A549 (cell line): ENCODE measurements at regions not wholly inside any gene's neighbourhood (a gene's known extent, or its start where the extent isn't known, plus 50 kb on each side); places are given as distances from the start of the nearest gene placed in this dataset.

Experiments
- ATAC-seq, 2 experiments: fragments of 200-7000 bp in 1 of 2; fragments of >200 bp in 1 of 2; cut with Nextera tagmentation in 1 of 2; cut with Tn5 transposase in 1 of 2; 3 replicates each; pipeline versions ENCODE4 v1.8.0 to v1.9.1; 2018 to 2020; ENCODE audit warnings: mild to moderate bottlenecking in 1 of 2, moderate library complexity in 1 of 2
- CTCF ChIA-PET: fragments of 300-600 bp; sonication (Branson Sonifier 250); formaldehyde crosslinking; extraction: SDS; loops from one replicate; lab custom pipeline; 2021; ENCODE audit warnings: antibody characterized with exemption, inconsistent platforms; lab: Yijun Ruan, JAX
- POLR2A ChIA-PET: fragments of 350-600 bp; formaldehyde crosslinking; extraction: SDS; loops from one replicate; lab custom pipeline; 2021; ENCODE audit warnings: antibody characterized with exemption, inconsistent platforms; lab: Yijun Ruan, JAX
- DNase-seq, 2 experiments: peaks; one replicate each; pipeline versions ENCODE4 v3.0.0 to v3.0.0-alpha.2; 2011 to 2016; ENCODE audit warnings: low read depth in 1 of 2, low spot score in 1 of 2
- FAIRE-seq: peaks from 2 replicates; lab custom pipeline; 2011; peaks lifted over from hg19 to GRCh38; lab: Jason Lieb, UNC
- H3K27ac ChIP-seq, 2 experiments: fragments of >200 bp; sonication (Bioruptor Twin); formaldehyde crosslinking; 3 replicates each; pipeline ENCODE4 v1.5.1; 2016 to 2017
- H3K4me1 ChIP-seq: fragments of >200 bp; sonication (Bioruptor Twin); formaldehyde crosslinking; 3 replicates; pipeline ENCODE4 v1.6.1; 2016
- H3K4me2 ChIP-seq: fragments of >200 bp; sonication (Bioruptor Twin); formaldehyde crosslinking; 3 replicates; pipeline ENCODE4 v1.6.1; 2016
- H3K4me3 ChIP-seq: fragments of >200 bp; sonication (Bioruptor Twin); formaldehyde crosslinking; 3 replicates; pipeline ENCODE4 v1.5.1; 2016
- H3K9me3 ChIP-seq: fragments of >200 bp; sonication (Bioruptor Twin); formaldehyde crosslinking; 3 replicates; pipeline ENCODE4 v1.6.1; 2016
- BCL3 ChIP-seq: fragments of >200 bp; sonication (Bioruptor Twin); formaldehyde crosslinking; IDR thresholded peaks from 3 replicates; pipeline ENCODE4 v1.6.1; 2016
- BHLHE40 ChIP-seq: IDR thresholded peaks from 2 replicates; pipeline ENCODE4 v1.6.1; 2012; ENCODE audit warnings: low read depth, low read length, inconsistent platforms
- CBX8 ChIP-seq: fragments of 200-600 bp; sonication (generic); IDR thresholded peaks from 2 replicates; pipeline ENCODE4 v1.6.1; 2016
- CHD2 ChIP-seq: fragments of 150-350 bp; IDR thresholded peaks from 2 replicates; pipeline ENCODE4 v1.6.1; 2014; ENCODE audit warnings: low read length; ENCODE audit not compliant: partially characterized antibody
- EHF ChIP-seq: fragments of 250-450 bp; sonication (Bioruptor Pico); IDR thresholded peaks from 2 replicates; pipeline ENCODE4 v1.5.0; 2020; ENCODE audit warnings: mild to moderate bottlenecking
- EHMT2 ChIP-seq: fragments of 200-600 bp; sonication (generic); IDR thresholded peaks from 2 replicates; pipeline ENCODE4 v1.6.1; 2016; ENCODE audit warnings: antibody characterized with exemption, low read depth, mild to moderate bottlenecking, moderate library complexity
- ESRRA ChIP-seq: fragments of 150-350 bp; IDR thresholded peaks from 2 replicates; pipeline ENCODE4 v1.6.1; 2014; ENCODE audit warnings: mild to moderate bottlenecking, low read length, borderline replicate concordance
- FOXS1 ChIP-seq: fragments of 250-450 bp; sonication (Bioruptor Pico); IDR thresholded peaks from 2 replicates; pipeline ENCODE4 v1.5.0; 2020; ENCODE audit warnings: mild to moderate bottlenecking, moderate library complexity
- HDAC2 ChIP-seq: fragments of 200-600 bp; sonication (generic); IDR thresholded peaks from 2 replicates; pipeline ENCODE4 v1.6.1; 2016
- HES2 ChIP-seq: fragments of >200 bp; sonication (Bioruptor Twin); formaldehyde crosslinking; IDR thresholded peaks from 2 replicates; pipeline ENCODE4 v1.6.1; 2016
- HOXB5 ChIP-seq: fragments of 250-450 bp; sonication (Bioruptor Pico); IDR thresholded peaks from 2 replicates; pipeline ENCODE4 v1.5.0; 2020; ENCODE audit warnings: mild to moderate bottlenecking, moderate library complexity
- KDM1A ChIP-seq: fragments of 200-600 bp; sonication (generic); IDR thresholded peaks from 2 replicates; pipeline ENCODE4 v1.6.1; 2016; ENCODE audit warnings: low read depth, mild to moderate bottlenecking
- MAZ ChIP-seq: fragments of 150-350 bp; IDR thresholded peaks from 2 replicates; pipeline ENCODE4 v1.6.1; 2014; ENCODE audit warnings: antibody characterized with exemption, low read depth, low read length, borderline replicate concordance
- MYC ChIP-seq: IDR thresholded peaks from 2 replicates; pipeline ENCODE4 v1.6.1; 2012; ENCODE audit warnings: mild to moderate bottlenecking, inconsistent platforms, low read length, improper control_type of control experiment, borderline replicate concordance
- NPAS2 ChIP-seq: fragments of 250-450 bp; sonication (Bioruptor Pico); IDR thresholded peaks from 2 replicates; pipeline ENCODE4 v1.8.0; 2022; ENCODE audit warnings: mild to moderate bottlenecking, moderate library complexity, borderline replicate concordance
- NR3C1 ChIP-seq: fragments of >200 bp; sonication (Bioruptor Twin); formaldehyde crosslinking; IDR thresholded peaks from 3 replicates; pipeline ENCODE4 v1.6.1; 2017
- PBX3 ChIP-seq: IDR thresholded peaks from 2 replicates; pipeline ENCODE4 v1.6.1; 2012
- RCOR1 ChIP-seq: fragments of 150-350 bp; IDR thresholded peaks from 2 replicates; pipeline ENCODE4 v1.6.1; 2014; ENCODE audit warnings: antibody characterized with exemption, low read length, low read depth
- RNF2 ChIP-seq: fragments of 200-600 bp; sonication (generic); IDR thresholded peaks from 2 replicates; pipeline ENCODE4 v1.6.1; 2016; ENCODE audit warnings: low read depth, mild to moderate bottlenecking, antibody characterized with exemption, moderate library complexity, borderline replicate concordance
- SMC3 ChIP-seq: fragments of >200 bp; sonication (Bioruptor Twin); formaldehyde crosslinking; IDR thresholded peaks from 3 replicates; pipeline ENCODE4 v1.6.1; 2018; ENCODE audit warnings: inconsistent platforms
- ZC3H11A ChIP-seq: fragments of 450-650 bp; IDR thresholded peaks from 2 replicates; pipeline ENCODE4 v1.6.1; 2014; ENCODE audit warnings: antibody characterized with exemption, mild to moderate bottlenecking
- ZFP36 ChIP-seq: fragments of 450-650 bp; IDR thresholded peaks from 2 replicates; pipeline ENCODE4 v1.6.1; 2014; ENCODE audit warnings: borderline replicate concordance; ENCODE audit not compliant: partially characterized antibody
- WGBS: methylation state at CpG from one replicate; pipeline ENCODE4 v1.1.6; 2017; ENCODE audit errors: missing lambda C conversion rate; 5-methylcytosine and 5-hydroxymethylcytosine counted together
- TF ChIP-seq, protein P1 (sequence below): fragments of 150-350 bp; IDR thresholded peaks from 2 replicates; pipeline ENCODE4 v1.6.1; 2014; ENCODE audit warnings: low read depth, mild to moderate bottlenecking, low read length
- TF ChIP-seq, protein P2 (sequence below): fragments of 450-650 bp; IDR thresholded peaks from 2 replicates; pipeline ENCODE4 v1.6.1; 2014; ENCODE audit warnings: antibody characterized with exemption

DNA sequence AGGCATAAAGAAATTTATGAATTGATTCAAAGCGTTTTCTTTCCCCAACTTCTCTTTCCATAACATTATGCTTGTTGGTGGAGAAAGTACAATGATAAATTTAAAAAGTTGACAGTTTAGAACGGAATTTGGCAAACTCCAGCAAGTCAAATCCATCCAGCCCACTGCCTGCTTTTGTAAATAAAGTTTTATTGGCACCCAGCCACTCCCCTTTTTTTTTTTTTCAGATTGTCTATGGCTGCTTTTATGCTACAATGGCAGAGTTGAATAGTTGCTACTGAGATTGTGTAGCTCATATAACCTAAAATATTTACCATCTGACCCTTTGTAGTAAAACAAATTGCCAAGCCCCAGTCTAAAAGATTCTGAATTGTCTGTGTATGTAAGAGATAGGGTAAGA lies 112.8 kb upstream of the RBMS3 start:
- ChIA-PET CTCF (interaction anchor here (0.6 kb wide), 1 partner anchor 909 kb away, joined by 4 read pairs; no protein-coding TSS in a partner anchor), POLR2A (no interaction called here)
- FAIRE-seq, result no peak
- Histone ChIP-seq H3K4me3 (no peak overlapping the region), H3K9me3 (no peaks in the 10 kb centered on the region), H3K4me1 (0 out of 3 replicates have a peak, but pooled peaks cover 2% of the 10 kb centered on the region), H3K27ac (no peak overlapping the region), H3K4me2 (no peak overlapping the region)
- no peak for ATAC-seq
- 60% methylated on average over 2 of the region's 2 CpGs for WGBS
- TF ChIP-seq BHLHE40, result no peak
- TF ChIP-seq, protein P1, sequence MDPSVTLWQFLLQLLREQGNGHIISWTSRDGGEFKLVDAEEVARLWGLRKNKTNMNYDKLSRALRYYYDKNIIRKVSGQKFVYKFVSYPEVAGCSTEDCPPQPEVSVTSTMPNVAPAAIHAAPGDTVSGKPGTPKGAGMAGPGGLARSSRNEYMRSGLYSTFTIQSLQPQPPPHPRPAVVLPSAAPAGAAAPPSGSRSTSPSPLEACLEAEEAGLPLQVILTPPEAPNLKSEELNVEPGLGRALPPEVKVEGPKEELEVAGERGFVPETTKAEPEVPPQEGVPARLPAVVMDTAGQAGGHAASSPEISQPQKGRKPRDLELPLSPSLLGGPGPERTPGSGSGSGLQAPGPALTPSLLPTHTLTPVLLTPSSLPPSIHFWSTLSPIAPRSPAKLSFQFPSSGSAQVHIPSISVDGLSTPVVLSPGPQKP, result no peak
- no peak for TF ChIP-seq RNF2
- TF ChIP-seq EHMT2, result no peak
- TF ChIP-seq CHD2, result no peak
- no peak for TF ChIP-seq RCOR1
- TF ChIP-seq MAZ, result no peak
- TF ChIP-seq ESRRA, result no peak
- no peak for TF ChIP-seq EHF
- no peak for TF ChIP-seq HES2
- no peak for TF ChIP-seq MYC
- no peak for TF ChIP-seq HOXB5 (CRISPR knock-in tag)
- no peak for TF ChIP-seq SMC3
- no peak for TF ChIP-seq PBX3
- TF ChIP-seq NR3C1, result no peak
- no peak for TF ChIP-seq HDAC2
- TF ChIP-seq NPAS2, result no peak
- TF ChIP-seq ZC3H11A, result no peak
- TF ChIP-seq, all 56 proteins: peak for 0
- no peak for DNase-seq

- ATAC-seq, result no peak
- H3K4me3 ChIP-seq, result no peak overlapping the region
- no peak for FAIRE-seq
- CTCF ChIA-PET, result no interaction called here
- H3K4me1 ChIP-seq, result 0 out of 3 replicates have a peak, but pooled peaks cover 2% of the 10 kb centered on the region
- no peak overlapping the region for H3K27ac ChIP-seq
- no peak overlapping the region for H3K4me2 ChIP-seq
- no peak for TF ChIP-seq HDAC2
- TF ChIP-seq FOXS1 (CRISPR knock-in tag), result no peak
- TF ChIP-seq ZFP36, result no peak
- TF ChIP-seq CBX8, result no peak
- TF ChIP-seq, protein P2, sequence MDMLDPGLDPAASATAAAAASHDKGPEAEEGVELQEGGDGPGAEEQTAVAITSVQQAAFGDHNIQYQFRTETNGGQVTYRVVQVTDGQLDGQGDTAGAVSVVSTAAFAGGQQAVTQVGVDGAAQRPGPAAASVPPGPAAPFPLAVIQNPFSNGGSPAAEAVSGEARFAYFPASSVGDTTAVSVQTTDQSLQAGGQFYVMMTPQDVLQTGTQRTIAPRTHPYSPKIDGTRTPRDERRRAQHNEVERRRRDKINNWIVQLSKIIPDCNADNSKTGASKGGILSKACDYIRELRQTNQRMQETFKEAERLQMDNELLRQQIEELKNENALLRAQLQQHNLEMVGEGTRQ, result no peak
- TF ChIP-seq BHLHE40, result no peak
- no peak for TF ChIP-seq MAZ
- no peak for TF ChIP-seq KDM1A
- no peak for TF ChIP-seq BCL3
- POLR2A ChIA-PET, result no interaction called here
- DNase-seq, result no peak
- WGBS, result 10% methylated on average over 1 of the region's 1 CpG
- H3K9me3 ChIP-seq, result no peaks in the 10 kb centered on the region
Measured at GRCh38 chr3:29168696-29169095, 112.2 kb upstream of the RBMS3 start.
